GM23338 (cell line): ENCODE measurements at regions not wholly inside any gene's neighbourhood (a gene's known extent, or its start where the extent isn't known, plus 50 kb on each side); places are given as distances from the start of the nearest gene placed in this dataset.
A peak's percentile ranks its signal among the peaks of the same experiment; 100 is the strongest.

Experiments
- ATAC-seq: fragments of 200-7000 bp; cut with Tn5 transposase; 3 replicates; pipeline ENCODE4 v1.9.1; 2020
- DNase-seq: peaks from one replicate; pipeline ENCODE4 v3.0.0-alpha.2; 2015; ENCODE audit warnings: low spot score
- H2AFZ ChIP-seq: fragments of 200-600 bp; sonication (generic); 2 replicates; pipeline ENCODE4 v1.8.0; 2016; ENCODE audit warnings: antibody characterized with exemption, mild to moderate bottlenecking, moderate library complexity
- H3F3A ChIP-seq: fragments of 200-600 bp; sonication (generic); replicated peaks from 2 replicates; pipeline ENCODE4 v1.8.0; 2017; ENCODE audit warnings: antibody characterized with exemption, mixed run types, low read depth
- H3K27ac ChIP-seq: fragments of 200-600 bp; sonication (generic); 2 replicates; pipeline ENCODE4 v1.6.1; 2016; ENCODE audit warnings: low read depth
- H3K27me3 ChIP-seq: fragments of 200-600 bp; sonication (generic); 2 replicates; pipeline ENCODE4 v1.8.0; 2016; ENCODE audit warnings: mild to moderate bottlenecking, mixed run types, moderate library complexity; ENCODE audit not compliant: insufficient read depth
- H3K36me3 ChIP-seq: fragments of 200-600 bp; sonication (generic); 2 replicates; pipeline ENCODE4 v1.8.0; 2016; ENCODE audit warnings: mild to moderate bottlenecking; ENCODE audit not compliant: insufficient read depth
- H3K4me1 ChIP-seq: fragments of 200-600 bp; sonication (generic); 2 replicates; pipeline ENCODE4 v1.8.0; 2016; ENCODE audit warnings: mild to moderate bottlenecking, moderate library complexity; ENCODE audit not compliant: insufficient read depth
- H3K4me2 ChIP-seq: fragments of 200-600 bp; sonication (generic); 2 replicates; pipeline ENCODE4 v1.7.1; 2017; ENCODE audit warnings: mixed run types
- H3K4me3 ChIP-seq: fragments of 200-600 bp; sonication (generic); 2 replicates; pipeline ENCODE4 v1.6.1; 2016; ENCODE audit warnings: mixed run types
- H3K79me2 ChIP-seq: fragments of 200-600 bp; sonication (generic); replicated peaks from 2 replicates; pipeline ENCODE4 v1.8.0; 2017; ENCODE audit warnings: mild to moderate bottlenecking; ENCODE audit not compliant: insufficient read depth
- H3K9me2 ChIP-seq: fragments of 200-600 bp; sonication (generic); 2 replicates; pipeline ENCODE4 v1.8.0; 2017; ENCODE audit not compliant: insufficient read depth
- H4K20me1 ChIP-seq: fragments of 200-600 bp; sonication (generic); replicated peaks from 2 replicates; pipeline ENCODE4 v1.8.0; 2017; ENCODE audit warnings: mild to moderate bottlenecking; ENCODE audit not compliant: insufficient read depth
- H3K27ac Mint-ChIP-seq: 2 replicates; pipeline ENCODE4 v1.8.0; 2020; ENCODE audit warnings: inconsistent platforms, mild to moderate bottlenecking, moderate library complexity, mixed read lengths
- H3K27me3 Mint-ChIP-seq: 3 replicates; pipeline ENCODE4 v1.8.0; 2022; ENCODE audit warnings: low read depth, mild to moderate bottlenecking, moderate library complexity, mixed read lengths, inconsistent platforms; ENCODE audit not compliant: insufficient read depth, poor library complexity
- H3K36me3 Mint-ChIP-seq: 3 replicates; pipeline ENCODE4 v1.8.0; 2021; ENCODE audit warnings: low read depth, mild to moderate bottlenecking, inconsistent platforms, moderate library complexity, mixed read lengths
- H3K4me1 Mint-ChIP-seq: 3 replicates; pipeline ENCODE4 v1.8.0; 2020; ENCODE audit warnings: mild to moderate bottlenecking, inconsistent platforms, mixed read lengths
- H3K4me3 Mint-ChIP-seq: 3 replicates; pipeline ENCODE4 v1.8.0; 2021; ENCODE audit warnings: moderate library complexity, mild to moderate bottlenecking, inconsistent platforms, mixed read lengths
- H3K9me3 Mint-ChIP-seq: 3 replicates; pipeline ENCODE4 v1.8.0; 2020; ENCODE audit warnings: moderate library complexity, mild to moderate bottlenecking, inconsistent platforms, mixed read lengths
- CTCF ChIP-seq, 2 experiments: fragments of 200-600 bp in 1 of 2; sonication (generic) in 1 of 2; conservative IDR thresholded peaks; 2 replicates each; pipeline versions ENCODE4 v1.5.1 to v1.6.1; 2016 to 2017; ENCODE audit warnings: antibody characterized with exemption in 2 of 2, low read depth in 2 of 2, mild to moderate bottlenecking in 2 of 2, moderate library complexity in 1 of 2
- ETS1 ChIP-seq: IDR thresholded peaks from 2 replicates; pipeline ENCODE4 v1.6.1; 2016; ENCODE audit warnings: antibody characterized with exemption
- EZH2 ChIP-seq: fragments of 200-600 bp; sonication (generic); IDR thresholded peaks from one replicate; pipeline ENCODE4 v1.8.0; 2017; ENCODE audit warnings: antibody characterized with exemption, mild to moderate bottlenecking, low read depth; ENCODE audit not compliant: unreplicated experiment
- JUNB ChIP-seq: IDR thresholded peaks from one replicate; pipeline ENCODE4 v1.6.1; 2016; ENCODE audit warnings: antibody characterized with exemption; ENCODE audit not compliant: unreplicated experiment
- REST ChIP-seq: IDR thresholded peaks from one replicate; pipeline ENCODE4 v1.6.1; 2018; ENCODE audit warnings: antibody characterized with exemption; ENCODE audit not compliant: unreplicated experiment
- ZNF114 ChIP-seq: fragments of 250-450 bp; sonication (Bioruptor Pico); IDR thresholded peaks from 2 replicates; pipeline ENCODE4 v1.5.0; 2020; ENCODE audit warnings: mild to moderate bottlenecking, moderate library complexity
- ZNF331 ChIP-seq: fragments of 250-450 bp; sonication (Bioruptor Pico); IDR thresholded peaks from 2 replicates; pipeline ENCODE4 v1.5.0; 2020; ENCODE audit warnings: low read depth, mild to moderate bottlenecking, moderate library complexity
- ZNF462 ChIP-seq: fragments of 250-450 bp; sonication (Bioruptor Pico); IDR thresholded peaks from 2 replicates; pipeline ENCODE4 v1.5.0; 2020; ENCODE audit warnings: mild to moderate bottlenecking, moderate library complexity

GRCh38 chr6:25026723-25027122 is 91.0 kb upstream of the RIPOR2 start:
- no peaks in the 10 kb centered on the region for H3K27me3 ChIP-seq
- no peaks in the 10 kb centered on the region for H3K36me3 Mint-ChIP-seq
- H3K27me3 Mint-ChIP-seq = no peaks in the 10 kb centered on the region
- H3F3A ChIP-seq = 0 out of 2 replicates have a peak, but pooled peaks cover 6% of the 10 kb centered on the region
- H3K79me2 ChIP-seq = no peaks in the 10 kb centered on the region
- H3K4me3 Mint-ChIP-seq = no peak overlapping the region
- no peaks in the 10 kb centered on the region for H3K9me3 Mint-ChIP-seq
- no peak for TF ChIP-seq EZH2
- no peak for TF ChIP-seq JUNB
- no peak for TF ChIP-seq ZNF462
- no peak for TF ChIP-seq REST
- 0 out of 4 replicates have a peak, but pooled peaks of 1 of the 2 experiments have one; percentile 14 for TF ChIP-seq CTCF (conservative IDR thresholded peaks at IDR 0.05; ENCODE audit: low read depth in 2 of 2)
- TF ChIP-seq ZNF114 (CRISPR knock-in tag) = no peak
- TF ChIP-seq ZNF331 = no peak
- no peak for TF ChIP-seq ETS1
- no peaks in the 10 kb centered on the region for H3K36me3 ChIP-seq
- H3K27ac Mint-ChIP-seq = peak overlapping the region; percentile 83; the same call in 1 of the 2 replicates
- peak overlapping the region; percentile 22 for H3K27ac ChIP-seq
- peaks cover 32% of the 10 kb centered on the region for H3K4me1 ChIP-seq
- peaks cover 26% of the 10 kb centered on the region for H3K4me1 Mint-ChIP-seq
- DNase-seq (no peak), ATAC-seq (peak; percentile 58)
- no peak overlapping the region for H3K4me2 ChIP-seq
- H3K4me3 ChIP-seq = no peak overlapping the region
- no peaks in the 10 kb centered on the region for H4K20me1 ChIP-seq
- no peaks in the 10 kb centered on the region for H3K9me2 ChIP-seq
- peak overlapping the region; percentile 83 for H2AFZ ChIP-seq
